H1 (cell line): ENCODE measurements at regions not wholly inside any gene's neighbourhood (a gene's known extent, or its start where the extent isn't known, plus 50 kb on each side); places are given as distances from the start of the nearest gene placed in this dataset.

Source experiments
- CEBPB ChIP-seq: IDR thresholded peaks from 2 replicates; pipeline ENCODE4 v1.6.1; 2012; ENCODE audit warnings: low read depth, low read length
- CHD2 ChIP-seq: IDR thresholded peaks from 2 replicates; pipeline ENCODE4 v1.6.1; 2012; ENCODE audit warnings: low read length, improper control_type of control experiment
- GTF2F1 ChIP-seq: IDR thresholded peaks from 2 replicates; pipeline ENCODE4 v1.6.1; 2012; ENCODE audit warnings: low read depth, low read length, improper control_type of control experiment, borderline replicate concordance
- KDM4A ChIP-seq: IDR thresholded peaks from one replicate; pipeline ENCODE4 v1.7.1; 2012; ENCODE audit warnings: low read depth, mild to moderate bottlenecking, moderate library complexity, low read length, inconsistent platforms; ENCODE audit not compliant: severe bottlenecking
- NRF1 ChIP-seq: IDR thresholded peaks from 2 replicates; pipeline ENCODE4 v1.6.1; 2011; ENCODE audit warnings: mild to moderate bottlenecking, low read depth, low read length, improper control_type of control experiment
- RNF2 ChIP-seq: fragments of 200-900, 300-1000 bp; sonication (generic); IDR thresholded peaks from 2 replicates; pipeline ENCODE4 v1.7.1; 2016; ENCODE audit warnings: borderline replicate concordance, low read depth, mild to moderate bottlenecking, antibody characterized with exemption, low read length; ENCODE audit not compliant: poor library complexity, severe bottlenecking; ENCODE audit errors: missing control alignments
- SUZ12 ChIP-seq: fragments of 200-600 bp; sonication (generic); IDR thresholded peaks from 2 replicates; pipeline ENCODE4 v1.6.1; 2012; ENCODE audit warnings: mild to moderate bottlenecking, inconsistent platforms, low read length, moderate library complexity, mixed read lengths
- TBP ChIP-seq: IDR thresholded peaks from 2 replicates; pipeline ENCODE4 v1.6.1; 2011; ENCODE audit warnings: low read depth, low read length, improper control_type of control experiment
- ZNF274 ChIP-seq: IDR thresholded peaks from 2 replicates; pipeline ENCODE4 v1.7.0; 2012; ENCODE audit warnings: low read length, borderline replicate concordance; ENCODE audit errors: extremely low read depth
- TF ChIP-seq, protein P1 (sequence below): fragments of 300-600 bp; sonication (generic); IDR thresholded peaks from 2 replicates; pipeline ENCODE4 v1.7.1; 2012; ENCODE audit warnings: low read length, moderate library complexity, mild to moderate bottlenecking, inconsistent platforms; ENCODE audit not compliant: insufficient replicate concordance
- TF ChIP-seq, protein P2 (sequence below): IDR thresholded peaks from 2 replicates; pipeline ENCODE4 v1.6.1; 2011; ENCODE audit warnings: low read length, improper control_type of control experiment

DNA sequence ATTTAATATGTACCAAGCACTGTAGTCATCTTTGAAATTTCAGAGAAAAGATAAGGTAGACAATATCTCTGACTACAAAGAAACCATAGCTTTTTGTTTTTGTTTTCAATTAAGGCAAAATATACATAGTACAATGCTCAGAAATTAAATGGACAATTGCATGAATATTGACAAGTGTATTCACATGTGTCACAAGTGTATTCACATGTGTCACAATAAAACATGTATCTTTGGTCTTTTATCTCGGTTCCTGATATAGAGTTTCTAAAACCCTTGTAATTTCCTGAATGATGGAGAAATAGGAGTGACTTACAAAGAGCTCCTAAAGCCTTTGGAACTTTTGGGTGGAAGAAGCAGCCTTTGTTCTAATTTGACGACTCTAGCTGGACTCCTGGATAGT lies 756.4 kb downstream of the EPHA4 start (continued):
- TF ChIP-seq, protein P1, sequence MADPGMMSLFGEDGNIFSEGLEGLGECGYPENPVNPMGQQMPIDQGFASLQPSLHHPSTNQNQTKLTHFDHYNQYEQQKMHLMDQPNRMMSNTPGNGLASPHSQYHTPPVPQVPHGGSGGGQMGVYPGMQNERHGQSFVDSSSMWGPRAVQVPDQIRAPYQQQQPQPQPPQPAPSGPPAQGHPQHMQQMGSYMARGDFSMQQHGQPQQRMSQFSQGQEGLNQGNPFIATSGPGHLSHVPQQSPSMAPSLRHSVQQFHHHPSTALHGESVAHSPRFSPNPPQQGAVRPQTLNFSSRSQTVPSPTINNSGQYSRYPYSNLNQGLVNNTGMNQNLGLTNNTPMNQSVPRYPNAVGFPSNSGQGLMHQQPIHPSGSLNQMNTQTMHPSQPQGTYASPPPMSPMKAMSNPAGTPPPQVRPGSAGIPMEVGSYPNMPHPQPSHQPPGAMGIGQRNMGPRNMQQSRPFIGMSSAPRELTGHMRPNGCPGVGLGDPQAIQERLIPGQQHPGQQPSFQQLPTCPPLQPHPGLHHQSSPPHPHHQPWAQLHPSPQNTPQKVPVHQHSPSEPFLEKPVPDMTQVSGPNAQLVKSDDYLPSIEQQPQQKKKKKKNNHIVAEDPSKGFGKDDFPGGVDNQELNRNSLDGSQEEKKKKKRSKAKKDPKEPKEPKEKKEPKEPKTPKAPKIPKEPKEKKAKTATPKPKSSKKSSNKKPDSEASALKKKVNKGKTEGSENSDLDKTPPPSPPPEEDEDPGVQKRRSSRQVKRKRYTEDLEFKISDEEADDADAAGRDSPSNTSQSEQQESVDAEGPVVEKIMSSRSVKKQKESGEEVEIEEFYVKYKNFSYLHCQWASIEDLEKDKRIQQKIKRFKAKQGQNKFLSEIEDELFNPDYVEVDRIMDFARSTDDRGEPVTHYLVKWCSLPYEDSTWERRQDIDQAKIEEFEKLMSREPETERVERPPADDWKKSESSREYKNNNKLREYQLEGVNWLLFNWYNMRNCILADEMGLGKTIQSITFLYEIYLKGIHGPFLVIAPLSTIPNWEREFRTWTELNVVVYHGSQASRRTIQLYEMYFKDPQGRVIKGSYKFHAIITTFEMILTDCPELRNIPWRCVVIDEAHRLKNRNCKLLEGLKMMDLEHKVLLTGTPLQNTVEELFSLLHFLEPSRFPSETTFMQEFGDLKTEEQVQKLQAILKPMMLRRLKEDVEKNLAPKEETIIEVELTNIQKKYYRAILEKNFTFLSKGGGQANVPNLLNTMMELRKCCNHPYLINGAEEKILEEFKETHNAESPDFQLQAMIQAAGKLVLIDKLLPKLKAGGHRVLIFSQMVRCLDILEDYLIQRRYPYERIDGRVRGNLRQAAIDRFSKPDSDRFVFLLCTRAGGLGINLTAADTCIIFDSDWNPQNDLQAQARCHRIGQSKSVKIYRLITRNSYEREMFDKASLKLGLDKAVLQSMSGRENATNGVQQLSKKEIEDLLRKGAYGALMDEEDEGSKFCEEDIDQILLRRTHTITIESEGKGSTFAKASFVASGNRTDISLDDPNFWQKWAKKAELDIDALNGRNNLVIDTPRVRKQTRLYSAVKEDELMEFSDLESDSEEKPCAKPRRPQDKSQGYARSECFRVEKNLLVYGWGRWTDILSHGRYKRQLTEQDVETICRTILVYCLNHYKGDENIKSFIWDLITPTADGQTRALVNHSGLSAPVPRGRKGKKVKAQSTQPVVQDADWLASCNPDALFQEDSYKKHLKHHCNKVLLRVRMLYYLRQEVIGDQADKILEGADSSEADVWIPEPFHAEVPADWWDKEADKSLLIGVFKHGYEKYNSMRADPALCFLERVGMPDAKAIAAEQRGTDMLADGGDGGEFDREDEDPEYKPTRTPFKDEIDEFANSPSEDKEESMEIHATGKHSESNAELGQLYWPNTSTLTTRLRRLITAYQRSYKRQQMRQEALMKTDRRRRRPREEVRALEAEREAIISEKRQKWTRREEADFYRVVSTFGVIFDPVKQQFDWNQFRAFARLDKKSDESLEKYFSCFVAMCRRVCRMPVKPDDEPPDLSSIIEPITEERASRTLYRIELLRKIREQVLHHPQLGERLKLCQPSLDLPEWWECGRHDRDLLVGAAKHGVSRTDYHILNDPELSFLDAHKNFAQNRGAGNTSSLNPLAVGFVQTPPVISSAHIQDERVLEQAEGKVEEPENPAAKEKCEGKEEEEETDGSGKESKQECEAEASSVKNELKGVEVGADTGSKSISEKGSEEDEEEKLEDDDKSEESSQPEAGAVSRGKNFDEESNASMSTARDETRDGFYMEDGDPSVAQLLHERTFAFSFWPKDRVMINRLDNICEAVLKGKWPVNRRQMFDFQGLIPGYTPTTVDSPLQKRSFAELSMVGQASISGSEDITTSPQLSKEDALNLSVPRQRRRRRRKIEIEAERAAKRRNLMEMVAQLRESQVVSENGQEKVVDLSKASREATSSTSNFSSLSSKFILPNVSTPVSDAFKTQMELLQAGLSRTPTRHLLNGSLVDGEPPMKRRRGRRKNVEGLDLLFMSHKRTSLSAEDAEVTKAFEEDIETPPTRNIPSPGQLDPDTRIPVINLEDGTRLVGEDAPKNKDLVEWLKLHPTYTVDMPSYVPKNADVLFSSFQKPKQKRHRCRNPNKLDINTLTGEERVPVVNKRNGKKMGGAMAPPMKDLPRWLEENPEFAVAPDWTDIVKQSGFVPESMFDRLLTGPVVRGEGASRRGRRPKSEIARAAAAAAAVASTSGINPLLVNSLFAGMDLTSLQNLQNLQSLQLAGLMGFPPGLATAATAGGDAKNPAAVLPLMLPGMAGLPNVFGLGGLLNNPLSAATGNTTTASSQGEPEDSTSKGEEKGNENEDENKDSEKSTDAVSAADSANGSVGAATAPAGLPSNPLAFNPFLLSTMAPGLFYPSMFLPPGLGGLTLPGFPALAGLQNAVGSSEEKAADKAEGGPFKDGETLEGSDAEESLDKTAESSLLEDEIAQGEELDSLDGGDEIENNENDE = no peak
- TF ChIP-seq RNF2 = no peak
- no peak for TF ChIP-seq KDM4A
- no peak for TF ChIP-seq SUZ12
- no peak for TF ChIP-seq GTF2F1
- no peak for TF ChIP-seq TBP
- TF ChIP-seq CHD2 = no peak
- TF ChIP-seq CEBPB = no peak
- no peak for TF ChIP-seq NRF1
- TF ChIP-seq, protein P2, sequence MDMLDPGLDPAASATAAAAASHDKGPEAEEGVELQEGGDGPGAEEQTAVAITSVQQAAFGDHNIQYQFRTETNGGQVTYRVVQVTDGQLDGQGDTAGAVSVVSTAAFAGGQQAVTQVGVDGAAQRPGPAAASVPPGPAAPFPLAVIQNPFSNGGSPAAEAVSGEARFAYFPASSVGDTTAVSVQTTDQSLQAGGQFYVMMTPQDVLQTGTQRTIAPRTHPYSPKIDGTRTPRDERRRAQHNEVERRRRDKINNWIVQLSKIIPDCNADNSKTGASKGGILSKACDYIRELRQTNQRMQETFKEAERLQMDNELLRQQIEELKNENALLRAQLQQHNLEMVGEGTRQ = no peak
- no peak for TF ChIP-seq ZNF274
